Neural cell (in vitro differentiated cells): ENCODE measurements at regions not wholly inside any gene's neighbourhood (a gene's known extent, or its start where the extent isn't known, plus 50 kb on each side); places are given as distances from the start of the nearest gene placed in this dataset.
"Not testable (repeated sequence)": the region's sequence is repeated elsewhere in the genome, so short reads cannot be mapped to it uniquely, and the experiment has no call there.

Source experiments
- H2AFZ ChIP-seq: fragments of 200-600, 300-800 bp; sonication (generic), shearing (Covaris generic); 2 replicates; pipeline ENCODE4 v1.6.0; 2014; ENCODE audit warnings: low read depth, mild to moderate bottlenecking, antibody characterized with exemption, low read length, moderate library complexity
- H3F3A ChIP-seq: fragments of 200-600 bp; shearing (Covaris generic); 2 replicates; pipeline ENCODE4 v1.6.1; 2016; ENCODE audit warnings: mild to moderate bottlenecking, moderate library complexity, mixed read lengths, antibody characterized with exemption, low read length; ENCODE audit not compliant: insufficient read depth, poor library complexity, severe bottlenecking
- H3K27ac ChIP-seq: fragments of 200-600, 300-800 bp; sonication (generic), shearing (Covaris generic); 2 replicates; pipeline ENCODE4 v1.5.1; 2014; ENCODE audit warnings: mild to moderate bottlenecking, low read length, moderate library complexity
- H3K27me3 ChIP-seq: fragments of 300-800, 200-600 bp; sonication (generic), shearing (Covaris generic); 2 replicates; pipeline ENCODE4 v1.6.0; 2014; ENCODE audit warnings: mild to moderate bottlenecking, low read depth, low read length, moderate library complexity; ENCODE audit not compliant: insufficient read depth
- H3K36me3 ChIP-seq: fragments of 300-800, 200-600 bp; sonication (generic), shearing (Covaris generic); 2 replicates; pipeline ENCODE4 v1.5.1; 2014; ENCODE audit warnings: mild to moderate bottlenecking, antibody characterized with exemption, low read length, moderate library complexity; ENCODE audit not compliant: insufficient read depth
- H3K4me2 ChIP-seq: fragments of 300-800, 200-600 bp; sonication (generic), shearing (Covaris generic); 2 replicates; pipeline ENCODE4 v1.6.0; 2014; ENCODE audit warnings: mild to moderate bottlenecking, low read length
- H3K4me3 ChIP-seq: fragments of 300-800, 200-600 bp; sonication (generic), shearing (Covaris generic); 2 replicates; pipeline ENCODE4 v1.5.1; 2014; ENCODE audit warnings: mild to moderate bottlenecking, low read length, moderate library complexity
- H3K79me2 ChIP-seq: fragments of 200-600 bp; shearing (Covaris generic); replicated peaks from 2 replicates; pipeline ENCODE4 v1.6.0; 2014; ENCODE audit warnings: mild to moderate bottlenecking, low read length, moderate library complexity; ENCODE audit not compliant: insufficient read depth
- H3K9ac ChIP-seq: fragments of 300-800, 200-600 bp; sonication (generic), shearing (Covaris generic); 2 replicates; pipeline ENCODE4 v1.6.1; 2016; ENCODE audit warnings: mild to moderate bottlenecking, low read length, mixed read lengths
- H3K9me2 ChIP-seq: fragments of 200-600 bp; shearing (Covaris generic); 2 replicates; pipeline ENCODE4 v1.6.1; 2016; ENCODE audit warnings: mild to moderate bottlenecking, low read length, mixed read lengths; ENCODE audit not compliant: insufficient read depth
- H3K9me3 ChIP-seq: fragments of 200-600, 300-800 bp; sonication (generic), shearing (Covaris generic); 2 replicates; pipeline ENCODE4 v1.6.1; 2016; ENCODE audit warnings: mild to moderate bottlenecking, mixed run types, low read length, moderate library complexity, mixed read lengths
- H4K20me1 ChIP-seq: fragments of 200-600 bp; shearing (Covaris generic); 2 replicates; pipeline ENCODE4 v1.6.1; 2016; ENCODE audit warnings: mild to moderate bottlenecking, mixed run types; ENCODE audit not compliant: insufficient read depth
- EP300 ChIP-seq: fragments of 450-650 bp; conservative IDR thresholded peaks from 2 replicates; pipeline ENCODE4 v1.6.1; 2014; ENCODE audit warnings: antibody characterized with exemption, mild to moderate bottlenecking, moderate library complexity; ENCODE audit not compliant: poor library complexity, severe bottlenecking
- EZH2 ChIP-seq: fragments of 200-600, 300-800 bp; shearing (Covaris generic), sonication (generic); IDR thresholded peaks from 2 replicates; pipeline ENCODE4 v1.6.1; 2014; ENCODE audit warnings: antibody characterized with exemption, low read length, borderline replicate concordance, mild to moderate bottlenecking; ENCODE audit not compliant: insufficient read depth, poor library complexity, severe bottlenecking
- MXI1 ChIP-seq: fragments of 450-650 bp; conservative IDR thresholded peaks from 2 replicates; pipeline ENCODE4 v1.6.1; 2014; ENCODE audit warnings: antibody characterized with exemption, mild to moderate bottlenecking; ENCODE audit not compliant: poor library complexity, severe bottlenecking
- POLR2AphosphoS5 ChIP-seq: IDR thresholded peaks from 2 replicates; pipeline ENCODE4 v1.6.1; 2012
- RAD21 ChIP-seq: fragments of 450-650 bp; conservative IDR thresholded peaks from 2 replicates; pipeline ENCODE4 v1.6.1; 2014; ENCODE audit warnings: antibody characterized with exemption, mild to moderate bottlenecking, moderate library complexity
- SMC3 ChIP-seq: fragments of 450-650 bp; conservative IDR thresholded peaks from 2 replicates; pipeline ENCODE4 v1.6.1; 2014; ENCODE audit warnings: antibody characterized with exemption, mild to moderate bottlenecking, moderate library complexity; ENCODE audit not compliant: poor library complexity
- TAF1 ChIP-seq: IDR thresholded peaks from 2 replicates; pipeline ENCODE4 v1.6.1; 2012; ENCODE audit warnings: low read depth
- TF ChIP-seq, protein P1 (sequence below): fragments of 450-650 bp; IDR thresholded peaks from 2 replicates; pipeline ENCODE4 v1.5.1; 2014; ENCODE audit warnings: antibody characterized with exemption, mild to moderate bottlenecking, moderate library complexity; ENCODE audit not compliant: poor library complexity, severe bottlenecking
- TF ChIP-seq, protein P2 (sequence below): IDR thresholded peaks from 2 replicates; pipeline ENCODE4 v1.6.1; 2012; ENCODE audit warnings: borderline replicate concordance

DNA sequence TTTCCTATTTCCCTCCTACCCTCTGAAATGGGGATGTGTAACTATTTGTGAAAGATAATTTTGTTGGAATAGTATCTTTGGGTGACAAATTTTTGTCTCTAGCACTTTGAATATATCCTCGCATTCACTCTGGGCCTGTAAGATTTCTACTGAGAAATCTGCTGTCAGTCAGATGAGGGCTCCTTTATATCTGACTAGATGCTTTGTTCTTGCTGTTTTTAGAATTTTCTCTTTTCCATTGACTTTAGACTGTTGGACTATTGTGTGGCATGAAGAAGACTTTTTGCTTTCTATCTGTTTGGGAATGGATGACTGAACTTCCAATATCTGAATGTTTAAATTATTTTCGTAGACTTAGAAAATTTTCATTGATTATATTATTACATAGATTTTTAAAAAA lies 54.2 kb upstream of the GRID2 start:
- no peak overlapping the region for H3K27ac ChIP-seq
- H4K20me1 ChIP-seq, result no peaks in the 10 kb centered on the region
- H2AFZ ChIP-seq, result no peak overlapping the region
- no peak overlapping the region for H3K9ac ChIP-seq
- H3F3A ChIP-seq, result no peaks in the 10 kb centered on the region
- H3K79me2 ChIP-seq, result no peaks in the 10 kb centered on the region
- H3K4me3 ChIP-seq, result no peak overlapping the region
- H3K4me2 ChIP-seq, result no peak overlapping the region
- TF ChIP-seq POLR2AphosphoS5 (no peak), TAF1 (no peak), SMC3 (no peak), MXI1 (no peak), RAD21 (no peak), EP300 (no peak), EZH2 (no peak)
- TF ChIP-seq, protein P1, sequence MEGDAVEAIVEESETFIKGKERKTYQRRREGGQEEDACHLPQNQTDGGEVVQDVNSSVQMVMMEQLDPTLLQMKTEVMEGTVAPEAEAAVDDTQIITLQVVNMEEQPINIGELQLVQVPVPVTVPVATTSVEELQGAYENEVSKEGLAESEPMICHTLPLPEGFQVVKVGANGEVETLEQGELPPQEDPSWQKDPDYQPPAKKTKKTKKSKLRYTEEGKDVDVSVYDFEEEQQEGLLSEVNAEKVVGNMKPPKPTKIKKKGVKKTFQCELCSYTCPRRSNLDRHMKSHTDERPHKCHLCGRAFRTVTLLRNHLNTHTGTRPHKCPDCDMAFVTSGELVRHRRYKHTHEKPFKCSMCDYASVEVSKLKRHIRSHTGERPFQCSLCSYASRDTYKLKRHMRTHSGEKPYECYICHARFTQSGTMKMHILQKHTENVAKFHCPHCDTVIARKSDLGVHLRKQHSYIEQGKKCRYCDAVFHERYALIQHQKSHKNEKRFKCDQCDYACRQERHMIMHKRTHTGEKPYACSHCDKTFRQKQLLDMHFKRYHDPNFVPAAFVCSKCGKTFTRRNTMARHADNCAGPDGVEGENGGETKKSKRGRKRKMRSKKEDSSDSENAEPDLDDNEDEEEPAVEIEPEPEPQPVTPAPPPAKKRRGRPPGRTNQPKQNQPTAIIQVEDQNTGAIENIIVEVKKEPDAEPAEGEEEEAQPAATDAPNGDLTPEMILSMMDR, result no peak
- TF ChIP-seq, protein P2, sequence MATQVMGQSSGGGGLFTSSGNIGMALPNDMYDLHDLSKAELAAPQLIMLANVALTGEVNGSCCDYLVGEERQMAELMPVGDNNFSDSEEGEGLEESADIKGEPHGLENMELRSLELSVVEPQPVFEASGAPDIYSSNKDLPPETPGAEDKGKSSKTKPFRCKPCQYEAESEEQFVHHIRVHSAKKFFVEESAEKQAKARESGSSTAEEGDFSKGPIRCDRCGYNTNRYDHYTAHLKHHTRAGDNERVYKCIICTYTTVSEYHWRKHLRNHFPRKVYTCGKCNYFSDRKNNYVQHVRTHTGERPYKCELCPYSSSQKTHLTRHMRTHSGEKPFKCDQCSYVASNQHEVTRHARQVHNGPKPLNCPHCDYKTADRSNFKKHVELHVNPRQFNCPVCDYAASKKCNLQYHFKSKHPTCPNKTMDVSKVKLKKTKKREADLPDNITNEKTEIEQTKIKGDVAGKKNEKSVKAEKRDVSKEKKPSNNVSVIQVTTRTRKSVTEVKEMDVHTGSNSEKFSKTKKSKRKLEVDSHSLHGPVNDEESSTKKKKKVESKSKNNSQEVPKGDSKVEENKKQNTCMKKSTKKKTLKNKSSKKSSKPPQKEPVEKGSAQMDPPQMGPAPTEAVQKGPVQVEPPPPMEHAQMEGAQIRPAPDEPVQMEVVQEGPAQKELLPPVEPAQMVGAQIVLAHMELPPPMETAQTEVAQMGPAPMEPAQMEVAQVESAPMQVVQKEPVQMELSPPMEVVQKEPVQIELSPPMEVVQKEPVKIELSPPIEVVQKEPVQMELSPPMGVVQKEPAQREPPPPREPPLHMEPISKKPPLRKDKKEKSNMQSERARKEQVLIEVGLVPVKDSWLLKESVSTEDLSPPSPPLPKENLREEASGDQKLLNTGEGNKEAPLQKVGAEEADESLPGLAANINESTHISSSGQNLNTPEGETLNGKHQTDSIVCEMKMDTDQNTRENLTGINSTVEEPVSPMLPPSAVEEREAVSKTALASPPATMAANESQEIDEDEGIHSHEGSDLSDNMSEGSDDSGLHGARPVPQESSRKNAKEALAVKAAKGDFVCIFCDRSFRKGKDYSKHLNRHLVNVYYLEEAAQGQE, result no peak
- no peaks in the 10 kb centered on the region for H3K9me3 ChIP-seq
- no peaks in the 10 kb centered on the region for H3K36me3 ChIP-seq
- H3K27me3 ChIP-seq, result no peaks in the 10 kb centered on the region
- no peaks in the 10 kb centered on the region for H3K9me2 ChIP-seq

DNA sequence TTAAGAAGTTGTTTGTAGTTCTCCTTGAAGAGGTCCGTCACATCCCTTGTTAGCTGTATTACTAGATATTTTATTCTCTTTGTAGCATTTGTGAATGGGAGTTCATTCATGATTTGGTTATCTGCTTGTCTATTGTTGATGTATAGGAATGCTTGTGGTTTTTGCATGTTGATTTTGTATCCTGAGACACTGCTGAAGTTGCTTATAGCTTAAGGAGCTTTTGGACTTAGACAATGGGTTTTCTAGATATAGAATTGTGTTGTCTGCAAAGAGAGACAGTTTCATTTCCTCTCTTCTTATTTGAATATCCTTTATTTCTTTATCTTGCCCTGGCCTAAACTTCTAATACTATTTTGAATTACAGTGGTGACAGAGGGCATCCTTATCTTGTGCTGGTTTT lies 52.1 kb upstream of the GRID2 start:
- no peak for TF ChIP-seq POLR2AphosphoS5
- TF ChIP-seq MXI1, result no peak
- no peak for TF ChIP-seq SMC3
- TF ChIP-seq, protein P2, result no peak
- TF ChIP-seq RAD21, result no peak
- no peak for TF ChIP-seq EP300
- TF ChIP-seq TAF1, result no peak
- TF ChIP-seq, protein P1, result no peak
- TF ChIP-seq EZH2, result no peak
- H3F3A ChIP-seq, result no peaks in the 10 kb centered on the region
- H3K4me3 ChIP-seq, result no peak overlapping the region
- no peak overlapping the region for H3K9ac ChIP-seq
- H4K20me1 ChIP-seq, result no peaks in the 10 kb centered on the region
- H3K27me3 ChIP-seq, result no peaks in the 10 kb centered on the region
- no peak overlapping the region for H3K4me2 ChIP-seq
- no peaks in the 10 kb centered on the region for H3K9me2 ChIP-seq
- H3K36me3 ChIP-seq, result no peaks in the 10 kb centered on the region
- no peak overlapping the region for H2AFZ ChIP-seq
- H3K27ac ChIP-seq, result no peak overlapping the region
- peaks cover 11% of the 10 kb centered on the region for H3K9me3 ChIP-seq
- no peaks in the 10 kb centered on the region for H3K79me2 ChIP-seq

DNA sequence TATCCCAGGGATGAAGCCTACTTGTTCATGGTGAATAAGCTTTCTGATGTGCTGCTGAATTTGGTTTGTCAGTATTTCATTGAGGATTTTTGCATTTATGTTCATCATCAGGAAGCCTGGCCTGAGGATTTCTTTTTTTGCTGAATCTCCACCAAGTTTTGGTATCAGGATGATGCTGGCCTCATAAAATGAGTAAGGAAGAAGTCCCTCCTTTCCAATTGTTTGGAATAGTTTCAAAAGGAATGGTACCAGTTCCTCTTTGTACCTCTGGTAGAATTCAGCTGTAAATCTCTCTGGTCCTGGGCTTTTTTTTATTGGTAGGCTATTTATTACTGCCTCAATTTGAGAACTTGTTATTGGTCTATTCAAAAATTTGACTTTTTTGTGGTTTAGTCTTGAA lies 51.4 kb upstream of the GRID2 start:
- peaks cover 11% of the 10 kb centered on the region for H3K9me3 ChIP-seq
- not testable (repeated sequence) for H4K20me1 ChIP-seq, H3K36me3 ChIP-seq

More for the DNA sequence above, 51.4 kb upstream of the GRID2 start:
- H2AFZ ChIP-seq, H3K9me2 ChIP-seq, H3K9ac ChIP-seq, H3K4me2 ChIP-seq, H3K79me2 ChIP-seq, H3K27ac ChIP-seq, H3K27me3 ChIP-seq, H3F3A ChIP-seq, H3K4me3 ChIP-seq: not testable (repeated sequence)
